Muscle layer of colon (tissue), 2 donors: ENCODE measurements at regions not wholly inside any gene's neighbourhood (a gene's known extent, or its start where the extent isn't known, plus 50 kb on each side); places are given as distances from the start of the nearest gene placed in this dataset.
"Not testable (repeated sequence)": the region's sequence is repeated elsewhere in the genome, so short reads cannot be mapped to it uniquely, and the experiment has no call there.

Source experiments
- H3K27ac ChIP-seq: one replicate; pipeline ENCODE4 v1.7.0; 2013; ENCODE audit warnings: low read depth, mild to moderate bottlenecking, low read length, moderate library complexity
- H3K27me3 ChIP-seq, 2 donors: one replicate each; pipeline ENCODE4 v1.7.0; 2013; ENCODE audit warnings: low read length in 2 of 2, mild to moderate bottlenecking in 2 of 2; ENCODE audit not compliant: insufficient read depth in 2 of 2, control insufficient read depth in 1 of 2
- H3K36me3 ChIP-seq: one replicate; pipeline ENCODE4 v1.7.0; 2013; ENCODE audit warnings: mild to moderate bottlenecking, low read length; ENCODE audit not compliant: insufficient read depth
- H3K4me1 ChIP-seq: one replicate; pipeline ENCODE4 v1.7.0; 2013; ENCODE audit warnings: mild to moderate bottlenecking, low read length; ENCODE audit not compliant: insufficient read depth
- H3K4me3 ChIP-seq, 2 donors: one replicate each; pipeline ENCODE4 v1.7.0; 2013; ENCODE audit warnings: low read length in 2 of 2, low read depth in 1 of 2, mild to moderate bottlenecking in 1 of 2, moderate library complexity in 1 of 2
- H3K9ac ChIP-seq: one replicate; pipeline ENCODE4 v1.7.0; 2013; ENCODE audit warnings: low read length
- H3K9me3 ChIP-seq: one replicate; pipeline ENCODE4 v1.7.0; 2013; ENCODE audit warnings: mild to moderate bottlenecking, low read length
- donor health status: abdominal sarcoma.
- donor health status: Adenocarcinoma of cecum.

GRCh38 chr11:69952229-69952975, 125.7 kb upstream of the ANO1 start:
- H3K4me3 ChIP-seq, H3K27me3 ChIP-seq, H3K27ac ChIP-seq: not testable (repeated sequence)

DNA sequence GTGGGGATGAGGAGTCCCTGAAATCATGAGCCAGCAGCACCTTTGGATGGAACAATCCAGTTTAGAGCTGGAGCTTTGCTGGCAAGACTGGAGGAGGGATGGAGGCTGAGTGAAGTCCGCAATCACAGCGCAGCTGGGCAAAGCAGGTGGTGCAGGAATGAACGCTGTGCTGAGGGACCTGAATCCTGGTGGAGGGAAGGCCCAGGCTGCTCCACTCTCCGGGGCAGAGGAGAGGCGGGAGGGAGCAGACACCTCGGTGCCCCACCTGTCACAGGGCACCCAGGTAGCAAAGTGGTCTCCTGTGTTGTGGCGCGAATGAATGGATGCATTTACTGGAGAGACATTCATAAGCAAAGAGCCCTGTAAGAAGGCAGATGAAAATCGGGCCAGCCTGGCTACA, 124.8 kb upstream of the ANO1 start:
- Histone ChIP-seq H3K27me3 (peaks cover 0 to 4% of the 10 kb centered on the region in 2 donors), H3K4me3 (no peak overlapping the region), H3K9ac (no peak overlapping the region), H3K27ac (no peak overlapping the region), H3K9me3 (peaks cover 2% of the 10 kb centered on the region), H3K4me1 (no peaks in the 10 kb centered on the region), H3K36me3 (no peaks in the 10 kb centered on the region)

More at GRCh38 chr11:69952229-69952975, 125.7 kb upstream of the ANO1 start:
- not testable (repeated sequence) for H3K9me3 ChIP-seq, H3K4me1 ChIP-seq, H3K36me3 ChIP-seq, H3K9ac ChIP-seq

GRCh38 chr11:69954756-69955155, 123.4 kb upstream of the ANO1 start:
- H3K9me3 ChIP-seq, result peaks cover 10% of the 10 kb centered on the region

GRCh38 chr11:69956669-69957190, 121.4 kb upstream of the ANO1 start:
- no peak overlapping the region for H3K27ac ChIP-seq
- no peak overlapping the region for H3K9ac ChIP-seq
- no peaks in the 10 kb centered on the region for H3K36me3 ChIP-seq
- no peaks in the 10 kb centered on the region for H3K4me1 ChIP-seq
- no peak overlapping the region for H3K4me3 ChIP-seq
- H3K27me3 ChIP-seq, result peaks cover 0 to 4% of the 10 kb centered on the region in 2 donors
- peaks cover 10% of the 10 kb centered on the region for H3K9me3 ChIP-seq

More at GRCh38 chr11:69954756-69955155, 123.4 kb upstream of the ANO1 start:
- no peak overlapping the region for H3K4me3 ChIP-seq
- no peak overlapping the region for H3K9ac ChIP-seq
- H3K27me3 ChIP-seq, result peaks cover 0 to 4% of the 10 kb centered on the region in 2 donors
- no peaks in the 10 kb centered on the region for H3K4me1 ChIP-seq
- no peaks in the 10 kb centered on the region for H3K36me3 ChIP-seq
- no peak overlapping the region for H3K27ac ChIP-seq

DNA sequence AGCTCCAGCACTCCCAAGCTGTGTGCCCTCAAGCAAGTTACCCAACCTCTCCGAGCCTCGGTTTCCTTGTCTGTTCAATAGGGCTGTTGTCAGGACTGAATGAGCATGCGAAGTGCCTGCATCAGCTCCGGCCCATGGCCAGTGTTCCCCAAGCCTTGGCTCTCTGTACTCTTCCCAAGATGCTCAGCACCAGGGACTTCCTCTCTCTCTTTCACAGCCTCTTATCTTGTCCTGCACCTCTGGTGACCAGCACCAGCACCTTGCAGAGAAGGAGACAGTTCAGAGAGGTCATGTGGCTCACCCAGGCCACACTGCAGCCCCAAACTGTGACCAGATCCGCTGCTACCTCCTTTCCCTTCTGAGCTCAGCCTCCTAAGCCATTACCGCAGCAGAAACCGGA, 120.3 kb upstream of the ANO1 start:
- no peaks in the 10 kb centered on the region for H3K36me3 ChIP-seq
- H3K4me1 ChIP-seq, result no peaks in the 10 kb centered on the region
- H3K4me3 ChIP-seq, result no peak overlapping the region
- no peak overlapping the region for H3K9ac ChIP-seq
- no peak overlapping the region for H3K27ac ChIP-seq
- H3K27me3 ChIP-seq, result peaks cover 0 to 4% of the 10 kb centered on the region in 2 donors
- H3K9me3 ChIP-seq, result peaks cover 10% of the 10 kb centered on the region

DNA sequence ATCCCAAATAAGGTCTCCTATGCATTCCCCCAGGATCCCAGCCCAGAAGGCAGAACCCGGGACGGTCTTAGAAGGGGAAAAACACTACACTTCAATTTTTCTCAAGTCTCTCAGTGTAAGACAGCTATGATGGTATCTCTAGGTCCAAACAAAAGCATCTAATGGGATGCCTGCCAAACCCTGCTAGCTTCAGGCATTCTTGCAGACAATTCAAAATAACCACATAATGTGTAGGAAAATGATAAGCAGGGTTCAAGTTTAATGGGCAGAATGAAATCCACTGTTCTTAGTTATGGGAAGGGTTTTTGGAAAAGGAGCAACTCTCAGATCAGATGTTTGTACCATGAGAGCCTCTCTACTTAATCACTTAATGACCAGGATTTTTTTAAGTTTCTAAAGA, 119.8 kb upstream of the ANO1 start:
- Histone ChIP-seq H3K36me3 (no peaks in the 10 kb centered on the region), H3K9ac (no peak overlapping the region), H3K4me3 (no peak overlapping the region), H3K9me3 (peaks cover 10% of the 10 kb centered on the region), H3K27ac (no peak overlapping the region), H3K27me3 (peaks cover 0 to 4% of the 10 kb centered on the region in 2 donors), H3K4me1 (no peaks in the 10 kb centered on the region)

GRCh38 chr11:69959461-69959860, 118.7 kb upstream of the ANO1 start:
- Histone ChIP-seq H3K27me3 (peaks cover 0 to 4% of the 10 kb centered on the region in 2 donors), H3K9ac (no peak overlapping the region), H3K4me3 (no peak overlapping the region), H3K9me3 (peaks cover 10% of the 10 kb centered on the region), H3K4me1 (peaks cover 11% of the 10 kb centered on the region), H3K36me3 (no peaks in the 10 kb centered on the region), H3K27ac (no peak overlapping the region)

- no peak overlapping the region for H3K27ac ChIP-seq
- peaks cover 0 to 9% of the 10 kb centered on the region in 2 donors for H3K27me3 ChIP-seq
- no peak overlapping the region for H3K4me3 ChIP-seq
- H3K4me1 ChIP-seq, result peaks cover 14% of the 10 kb centered on the region
- H3K9ac ChIP-seq, result no peak overlapping the region
- no peaks in the 10 kb centered on the region for H3K36me3 ChIP-seq
- H3K9me3 ChIP-seq, result peaks cover 10% of the 10 kb centered on the region
These were observed 116.4 kb upstream of the ANO1 start for GRCh38 chr11:69961738-69962137.

DNA sequence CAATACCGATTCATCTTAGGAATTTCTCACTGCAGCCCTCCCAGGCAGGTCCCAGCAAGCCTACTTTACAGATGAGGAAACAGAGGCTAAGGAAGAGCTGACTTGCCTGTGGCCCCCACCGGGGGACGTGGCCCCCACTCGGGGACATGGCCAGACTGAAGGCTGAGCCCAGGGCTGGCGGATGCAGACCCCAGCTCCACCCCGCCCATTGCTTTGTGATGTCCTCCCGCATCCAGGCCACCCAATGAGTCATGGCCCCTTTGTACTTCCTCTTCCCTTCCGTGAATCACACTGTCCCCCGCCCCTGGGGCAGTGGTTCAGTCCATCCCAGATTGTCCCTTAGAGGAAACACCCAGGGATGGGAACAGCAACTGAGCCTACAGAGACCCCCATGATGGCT, 116.0 kb upstream of the ANO1 start:
- H3K27ac ChIP-seq, result no peak overlapping the region
- no peak overlapping the region for H3K4me3 ChIP-seq
- H3K36me3 ChIP-seq, result no peaks in the 10 kb centered on the region
- H3K9me3 ChIP-seq, result peaks cover 10% of the 10 kb centered on the region
- H3K9ac ChIP-seq, result no peak overlapping the region
- H3K27me3 ChIP-seq, result peaks cover 0 to 9% of the 10 kb centered on the region in 2 donors
- peaks cover 14% of the 10 kb centered on the region for H3K4me1 ChIP-seq

GRCh38 chr11:69963533-69964246, 114.4 kb upstream of the ANO1 start:
- Histone ChIP-seq H3K4me3 (no peak overlapping the region), H3K27me3 (peaks cover 0 to 5% of the 10 kb centered on the region in 2 donors), H3K4me1 (peaks cover 14% of the 10 kb centered on the region), H3K27ac (no peak overlapping the region), H3K9ac (no peak overlapping the region), H3K36me3 (no peaks in the 10 kb centered on the region), H3K9me3 (peaks cover 4% of the 10 kb centered on the region)

DNA sequence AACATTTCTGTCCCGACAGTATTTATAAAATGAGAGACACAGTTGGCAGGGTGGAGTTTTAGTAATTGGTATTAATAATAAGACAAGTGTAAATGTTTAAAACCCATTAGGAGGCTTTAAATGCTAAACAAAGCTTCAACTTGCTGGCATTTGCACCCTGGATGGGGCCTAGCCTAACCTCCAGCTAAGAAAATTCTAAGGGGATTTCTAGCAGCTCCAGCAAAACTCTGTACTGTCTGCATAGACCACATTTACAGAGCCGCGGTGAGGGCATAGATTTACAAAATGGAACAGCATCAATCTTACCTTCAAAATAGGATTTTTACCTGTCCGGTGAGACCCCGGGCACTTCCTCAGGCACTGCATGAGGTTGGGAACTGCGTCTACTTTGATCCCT, 113.9 kb upstream of the ANO1 start:
- H3K4me1 ChIP-seq, result peaks cover 14% of the 10 kb centered on the region
- no peaks in the 10 kb centered on the region for H3K36me3 ChIP-seq
- no peak overlapping the region for H3K27ac ChIP-seq
- H3K4me3 ChIP-seq, result no peak overlapping the region
- no peak overlapping the region for H3K9ac ChIP-seq
- H3K27me3 ChIP-seq, result peaks cover 0 to 5% of the 10 kb centered on the region in 2 donors
- no peaks in the 10 kb centered on the region for H3K9me3 ChIP-seq
